HG03196 (cell line): ENCODE measurements at regions not wholly inside any gene's neighbourhood (a gene's known extent, or its start where the extent isn't known, plus 50 kb on each side); places are given as distances from the start of the nearest gene placed in this dataset.

Experiments
- ATAC-seq: cut with Tn5 transposase; IDR thresholded peaks from one replicate; pipeline ENCODE4 v1.9.1; 2021; ENCODE audit not compliant: unreplicated experiment

GRCh38 chr3:88209356-88209755 is 59.6 kb downstream of the C3orf38 start:
- no peak for ATAC-seq

- ATAC-seq = no peak
Observed at GRCh38 chr3:88211096-88211890, 61.5 kb downstream of the C3orf38 start.

- peak; percentile 69 for ATAC-seq
Observed at GRCh38 chr3:88219138-88219792, 69.5 kb downstream of the C3orf38 start.

GRCh38 chr3:88220126-88220525 is 70.4 kb downstream of the C3orf38 start:
- ATAC-seq = no peak

- no peak for ATAC-seq
Observed at GRCh38 chr3:88221726-88222125, 72.0 kb downstream of the C3orf38 start.

- no peak for ATAC-seq
Observed at GRCh38 chr3:88222343-88222742, 72.6 kb downstream of the C3orf38 start.

GRCh38 chr3:88225326-88226008 is 75.7 kb downstream of the C3orf38 start:
- no peak for ATAC-seq

GRCh38 chr3:88226910-88227309 is 77.2 kb downstream of the C3orf38 start:
- ATAC-seq = no peak

GRCh38 chr3:88230638-88231037 is 80.9 kb downstream of the C3orf38 start:
- ATAC-seq = no peak

- no peak for ATAC-seq
Observed at GRCh38 chr3:88231207-88231606, 81.4 kb downstream of the C3orf38 start.

- no peak for ATAC-seq
Observed at GRCh38 chr3:88231632-88232031, 81.9 kb downstream of the C3orf38 start.

- no peak for ATAC-seq
Observed at GRCh38 chr3:88235102-88235501, 85.3 kb downstream of the C3orf38 start.

- ATAC-seq = no peak
Observed at GRCh38 chr3:88239870-88240269, 90.1 kb downstream of the C3orf38 start.

- ATAC-seq = no peak
Observed at GRCh38 chr3:88248658-88249057, 98.9 kb downstream of the C3orf38 start.

- ATAC-seq = no peak
Observed at GRCh38 chr3:88259045-88259444, 109.3 kb downstream of the C3orf38 start.

GRCh38 chr3:88262527-88262926 is 112.8 kb downstream of the C3orf38 start:
- no peak for ATAC-seq

- ATAC-seq = no peak
Observed at GRCh38 chr3:88263417-88264100, 113.8 kb downstream of the C3orf38 start.

- ATAC-seq = no peak
Observed at GRCh38 chr3:88267441-88267840, 117.7 kb downstream of the C3orf38 start.

GRCh38 chr3:88267847-88268246 is 118.1 kb downstream of the C3orf38 start:
- ATAC-seq = no peak

GRCh38 chr3:88280326-88280725 is 130.6 kb downstream of the C3orf38 start:
- ATAC-seq = no peak

GRCh38 chr3:88282528-88283241 is 132.9 kb downstream of the C3orf38 start:
- no peak for ATAC-seq
